A172 (cell line): ENCODE measurements at regions not wholly inside any gene's neighbourhood (a gene's known extent, or its start where the extent isn't known, plus 50 kb on each side); places are given as distances from the start of the nearest gene placed in this dataset.
"Not testable (repeated sequence)": the region's sequence is repeated elsewhere in the genome, so short reads cannot be mapped to it uniquely, and the experiment has no call there.

Experiments used
- DNase-seq: peaks from one replicate; pipeline ENCODE4 v3.0.0-alpha.2; 2015; ENCODE audit warnings: low spot score

DNA sequence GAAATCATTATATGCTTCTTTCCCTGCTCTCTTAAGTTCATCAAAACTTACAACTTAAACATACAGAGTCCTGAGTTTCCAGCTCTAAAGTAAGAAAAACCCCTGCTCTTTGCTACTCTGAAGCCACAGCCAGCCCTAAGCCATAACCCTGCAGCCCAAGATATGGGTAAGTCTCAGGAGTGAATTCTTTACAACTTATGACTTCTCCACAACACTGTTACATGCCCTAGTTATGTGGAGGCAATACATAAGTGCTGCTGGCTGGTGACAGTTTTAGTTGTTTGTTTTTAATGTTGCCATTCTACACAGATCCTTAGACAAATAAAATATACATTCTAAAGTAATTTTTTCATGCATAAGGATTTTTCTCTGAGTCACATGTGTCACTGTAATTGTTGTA is 100.2 kb downstream of the FBXO8 start:
- DNase-seq = no peak

DNA sequence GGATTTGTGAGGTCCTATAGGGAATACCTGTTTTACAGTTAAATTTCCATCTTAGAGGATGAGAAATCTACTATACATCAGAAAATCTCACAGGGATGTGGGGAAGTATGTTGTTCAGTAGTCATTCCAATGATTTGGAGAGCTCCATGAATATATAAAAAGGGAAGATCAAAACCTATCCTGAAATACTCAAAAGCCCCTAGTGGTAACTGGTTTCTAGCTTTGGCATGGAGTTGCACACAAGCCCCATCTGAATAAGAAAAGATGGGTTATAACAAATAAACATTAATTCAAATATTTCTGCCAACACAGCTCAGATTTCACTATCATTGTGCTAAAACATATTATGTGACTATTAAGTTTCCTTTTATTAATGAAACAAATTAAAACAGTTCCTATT is 101.6 kb downstream of the FBXO8 start:
- DNase-seq = no peak

DNA sequence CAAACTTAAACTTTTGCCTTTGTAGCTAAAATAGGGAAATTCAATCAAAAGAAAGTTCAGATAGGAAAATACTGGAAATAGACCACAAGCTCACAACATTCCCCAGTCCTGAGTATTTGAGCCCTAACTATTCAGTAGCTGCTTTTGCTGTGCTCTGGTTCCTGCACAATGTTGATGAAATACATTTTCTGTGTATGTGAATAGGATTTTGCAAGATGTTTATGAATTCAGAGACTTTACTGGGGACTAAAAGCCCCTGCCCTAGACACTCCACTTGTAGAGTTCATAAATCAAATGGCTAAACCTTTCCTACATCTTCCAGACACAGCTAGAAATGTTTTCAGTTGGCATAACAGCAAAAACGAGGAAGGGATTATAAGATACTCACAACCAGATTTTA is 105.9 kb downstream of the FBXO8 start:
- DNase-seq = no peak

DNA sequence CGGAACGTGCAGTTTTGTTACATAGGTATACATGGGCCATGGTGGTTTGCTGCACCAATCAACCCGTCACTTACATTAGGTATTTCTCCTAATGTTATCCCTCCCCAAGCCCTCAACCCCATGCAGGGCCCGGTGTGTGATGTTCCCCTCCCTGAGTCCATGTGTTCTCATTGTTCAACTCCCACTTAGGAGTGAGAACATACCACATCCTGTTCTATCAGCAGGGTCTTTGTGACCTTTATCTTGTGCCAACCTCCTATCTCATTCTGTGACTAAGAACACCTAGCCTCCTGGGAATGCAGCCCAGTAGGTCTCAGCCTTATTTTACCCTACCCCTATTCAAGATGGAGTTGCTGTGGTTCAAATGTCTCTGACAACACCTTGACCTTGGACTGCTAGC is 107.6 kb downstream of the FBXO8 start:
- not testable (repeated sequence) for DNase-seq

DNA sequence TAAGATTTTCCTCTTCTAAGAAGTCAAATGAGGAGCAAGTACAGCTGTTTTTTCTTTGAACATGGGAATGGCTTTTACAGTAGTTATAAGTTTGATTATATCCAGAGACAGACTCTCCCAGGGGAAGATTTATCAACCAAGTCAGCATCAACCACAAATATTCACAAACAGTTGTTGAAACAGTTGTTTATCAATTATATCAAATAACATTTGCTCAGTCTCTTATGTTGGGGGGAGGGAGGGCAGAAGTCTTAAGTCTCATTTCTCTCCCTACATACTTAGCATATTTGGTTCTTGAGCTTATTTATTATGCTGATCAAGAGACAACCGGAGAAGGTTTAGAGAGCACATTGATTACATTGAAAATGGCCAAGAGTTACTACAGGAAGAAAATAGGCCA is 110.1 kb downstream of the FBXO8 start:
- DNase-seq = no peak

DNA sequence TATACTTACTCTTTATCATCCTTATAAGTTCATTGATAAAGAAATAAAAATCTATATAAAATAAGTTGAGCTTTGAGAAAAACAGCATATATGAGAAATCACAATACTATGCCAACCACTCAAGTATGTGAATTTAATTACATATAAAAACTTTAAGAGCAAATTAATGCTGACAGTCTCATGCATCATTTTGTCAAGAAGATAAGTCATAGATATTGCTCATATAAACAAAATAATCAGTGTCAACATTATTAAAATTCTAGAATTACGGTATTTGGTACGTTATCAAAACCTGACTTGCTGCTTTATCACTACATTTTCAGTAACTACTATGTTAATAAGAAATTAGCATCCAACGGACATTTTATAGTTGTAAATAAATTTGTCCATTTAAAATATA is 111.2 kb downstream of the FBXO8 start:
- DNase-seq = no peak

DNA sequence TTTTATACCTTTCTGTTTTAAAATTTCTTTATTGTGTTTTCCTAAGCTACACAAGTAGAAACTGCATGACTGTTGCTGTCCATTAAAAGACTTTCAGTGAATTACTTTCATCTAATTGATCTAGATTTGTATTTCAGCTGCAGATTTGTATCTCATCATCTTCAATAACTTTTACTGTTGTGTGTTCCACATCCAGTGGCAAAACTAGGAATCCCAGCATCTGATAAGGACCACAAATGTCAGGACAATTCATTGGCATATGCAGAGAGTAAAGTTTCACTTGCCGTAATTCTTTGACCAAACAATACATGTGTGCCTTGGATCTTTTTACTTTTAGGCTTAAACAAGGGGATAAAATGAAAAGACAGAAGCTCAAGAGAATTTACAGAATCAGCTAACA is 112.6 kb downstream of the FBXO8 start:
- DNase-seq = no peak

DNA sequence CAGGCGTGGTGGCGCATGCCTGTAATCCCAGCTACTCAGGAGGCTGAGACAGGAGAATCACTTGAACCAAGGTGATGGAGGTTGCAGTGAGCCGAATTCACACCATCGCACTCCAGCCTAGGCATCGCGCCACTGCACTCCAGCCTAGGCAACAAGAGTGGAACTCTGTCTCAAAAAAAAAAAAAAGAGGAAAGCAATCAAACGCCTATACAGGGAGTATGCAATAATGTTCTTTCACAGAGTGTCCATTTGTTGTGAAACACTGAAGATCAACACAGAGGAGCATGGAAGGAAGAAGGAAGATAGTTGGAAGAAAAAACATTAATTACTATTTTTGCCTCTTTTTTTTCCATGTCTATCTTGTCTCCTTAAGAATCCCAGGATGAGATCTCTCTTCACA is 113.4 kb downstream of the FBXO8 start:
- no peak for DNase-seq

DNA sequence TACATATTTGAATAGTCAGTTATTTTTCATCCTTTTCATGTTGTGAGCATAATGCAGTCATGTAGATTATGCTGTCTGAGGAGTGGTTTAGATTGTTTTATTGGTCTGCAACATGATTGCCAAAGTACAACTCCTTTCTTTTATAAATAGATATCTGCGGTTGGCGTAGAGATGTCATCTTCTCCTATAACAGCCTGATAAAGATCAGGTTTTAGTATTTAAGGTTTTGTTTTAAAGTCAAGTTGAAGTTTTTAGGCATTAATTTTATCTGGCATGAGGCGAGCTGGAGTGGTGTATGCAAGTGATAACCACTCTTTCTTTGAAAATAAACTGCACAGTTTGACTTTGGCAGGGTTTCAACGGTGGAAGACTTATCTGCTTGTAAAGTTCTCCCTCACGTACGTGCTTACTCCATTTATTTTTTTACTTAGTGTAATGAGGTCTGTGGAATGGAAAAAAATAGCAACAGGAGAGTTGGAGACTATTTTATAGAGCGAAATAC is 126.3 kb downstream of the FBXO8 start:
- no peak for DNase-seq

DNA sequence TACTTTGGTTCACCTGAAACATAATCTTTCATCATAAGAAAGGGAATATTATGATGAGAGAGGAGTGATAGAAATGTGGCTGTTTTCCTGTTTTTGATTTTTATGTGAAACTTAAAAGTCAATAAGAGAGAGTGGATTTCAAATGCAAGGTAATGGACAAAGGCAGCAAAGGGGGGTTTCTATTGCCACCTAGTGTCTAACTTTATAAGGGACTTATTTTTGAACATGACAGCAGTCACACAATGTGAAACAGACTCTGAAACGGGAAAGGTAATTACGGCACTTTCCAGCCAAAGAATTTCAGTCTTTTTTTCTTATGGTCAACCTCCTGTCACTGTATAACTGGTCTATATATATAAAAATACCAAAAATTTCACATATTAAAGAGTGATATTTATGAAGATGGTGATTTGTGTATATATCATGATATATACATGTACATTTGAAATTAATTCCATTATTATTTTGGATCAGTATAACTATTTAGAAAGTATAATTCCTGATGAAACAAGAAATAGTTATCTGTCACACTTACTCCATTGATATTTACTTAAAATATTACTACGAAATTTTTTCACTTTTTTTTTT is 127.1 kb downstream of the FBXO8 start:
- DNase-seq = peak; percentile 37

DNA sequence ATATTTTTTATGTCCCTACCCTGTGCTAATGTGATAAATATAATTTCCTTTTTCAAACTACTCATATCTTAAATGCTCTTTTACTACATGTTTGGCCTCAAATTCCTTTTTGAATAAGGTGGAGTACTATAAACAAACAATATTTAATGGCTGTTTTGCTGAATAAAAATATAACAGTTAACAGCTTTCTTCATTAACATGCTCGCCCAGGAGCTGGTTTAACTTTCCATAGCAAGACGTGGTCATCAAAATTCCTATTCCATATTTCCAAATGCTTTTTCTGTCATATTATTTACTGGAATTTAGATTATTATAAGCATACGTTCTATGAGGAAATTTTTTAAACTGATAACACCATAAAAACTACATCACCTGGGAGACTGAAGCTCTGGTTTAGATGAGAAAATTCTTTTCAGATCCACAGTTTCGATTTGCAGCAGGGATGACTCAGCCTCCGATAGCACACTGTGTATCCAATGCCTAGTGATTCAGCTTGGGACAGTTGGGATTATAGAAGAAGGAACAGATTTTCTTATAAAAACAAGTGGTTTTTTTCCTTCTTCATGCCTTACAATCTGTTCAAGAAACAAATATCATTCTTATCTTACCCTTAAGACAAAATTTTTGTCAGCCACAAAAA is 129.1 kb downstream of the FBXO8 start:
- DNase-seq = peak; percentile 11

DNA sequence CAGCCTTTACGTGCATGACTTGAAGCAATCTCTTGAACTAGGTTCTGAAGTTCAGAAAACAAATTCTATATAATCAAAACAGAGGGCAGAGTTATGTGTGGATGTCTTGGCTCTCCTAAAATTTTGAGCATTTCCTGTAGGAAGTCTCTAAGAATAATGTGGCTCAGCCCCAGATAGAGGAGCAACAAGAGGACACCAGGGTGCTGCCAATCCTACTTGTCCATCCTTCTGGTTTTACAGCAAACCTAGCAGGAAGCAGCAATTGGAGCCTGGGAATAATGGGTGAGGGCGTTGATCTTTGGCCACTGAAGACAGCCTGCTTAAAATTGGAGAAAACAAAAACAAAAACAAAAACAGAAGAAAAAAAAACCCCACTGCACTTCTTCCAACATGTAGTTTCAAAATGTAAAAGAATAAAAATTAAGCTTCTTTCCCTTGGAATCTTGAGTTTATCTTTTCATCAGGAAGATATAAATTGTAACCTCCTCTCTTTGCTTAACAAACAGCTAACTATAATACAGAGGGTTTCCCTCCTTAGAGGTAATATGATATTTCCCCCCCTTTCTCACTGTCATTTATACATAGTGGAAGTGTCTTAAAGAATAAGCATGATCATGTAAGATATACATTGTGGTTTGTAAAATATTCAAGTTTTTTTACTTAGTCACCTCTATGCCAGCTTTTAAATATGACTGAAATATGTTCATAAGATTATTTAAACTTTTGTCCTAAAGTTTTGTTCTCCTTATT is 130.6 kb downstream of the FBXO8 start:
- no peak for DNase-seq

DNA sequence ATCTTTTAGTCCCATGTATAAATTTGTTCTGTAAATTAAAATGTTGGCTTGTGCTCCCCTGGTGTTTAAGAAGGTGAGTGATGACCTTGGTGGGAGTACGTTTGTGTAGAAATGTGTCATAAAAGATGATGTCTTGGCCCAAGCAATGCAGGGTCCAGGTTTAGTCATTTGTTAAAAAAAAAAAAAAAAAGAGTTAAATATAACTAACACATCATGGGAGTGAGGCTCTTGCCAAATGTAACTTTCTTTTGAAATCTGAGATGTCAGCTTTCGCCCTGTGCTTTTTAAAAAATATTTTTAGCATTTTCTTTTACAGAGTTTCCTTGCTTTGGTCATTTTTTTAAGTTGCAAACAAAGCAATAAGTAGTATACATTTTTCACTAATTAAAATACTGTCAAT is 135.6 kb downstream of the FBXO8 start:
- DNase-seq = no peak

DNA sequence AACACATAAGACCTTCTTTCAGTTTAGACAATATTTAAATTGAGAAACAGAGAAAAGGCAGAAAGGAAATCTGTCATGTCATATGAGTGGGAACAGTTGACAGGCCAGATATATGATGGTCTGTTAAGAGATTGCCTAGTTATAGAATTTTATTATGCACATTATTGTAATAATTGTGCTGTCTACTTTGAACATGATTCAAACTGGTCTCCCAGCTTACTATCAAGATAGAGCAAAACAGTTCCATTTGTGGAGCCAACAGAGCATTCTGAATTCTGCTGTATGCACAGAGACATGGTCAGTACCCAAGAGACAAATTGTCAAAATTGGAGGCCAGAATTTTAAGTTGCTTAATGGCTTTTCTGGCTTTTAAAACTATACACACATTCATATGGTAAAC is 139.4 kb downstream of the FBXO8 start:
- DNase-seq = no peak

DNA sequence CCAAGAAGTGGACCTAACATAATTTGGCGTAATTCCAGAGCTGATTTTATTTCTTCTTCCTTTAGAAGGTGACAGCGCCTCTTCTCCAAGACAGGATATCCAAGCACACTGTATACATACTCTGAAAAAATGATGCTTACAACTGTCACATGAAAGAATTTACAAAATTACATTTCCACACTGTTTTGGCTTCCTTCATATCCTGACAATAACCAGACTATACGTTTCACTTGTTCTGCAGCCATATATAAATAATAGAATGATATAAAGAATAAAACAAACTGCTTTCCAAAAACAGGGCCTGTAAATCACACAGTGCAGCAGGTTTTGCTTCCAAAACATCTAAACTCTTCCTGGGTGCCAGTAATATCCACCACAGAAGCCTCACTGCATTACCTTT is 141.6 kb downstream of the FBXO8 start:
- DNase-seq = no peak

DNA sequence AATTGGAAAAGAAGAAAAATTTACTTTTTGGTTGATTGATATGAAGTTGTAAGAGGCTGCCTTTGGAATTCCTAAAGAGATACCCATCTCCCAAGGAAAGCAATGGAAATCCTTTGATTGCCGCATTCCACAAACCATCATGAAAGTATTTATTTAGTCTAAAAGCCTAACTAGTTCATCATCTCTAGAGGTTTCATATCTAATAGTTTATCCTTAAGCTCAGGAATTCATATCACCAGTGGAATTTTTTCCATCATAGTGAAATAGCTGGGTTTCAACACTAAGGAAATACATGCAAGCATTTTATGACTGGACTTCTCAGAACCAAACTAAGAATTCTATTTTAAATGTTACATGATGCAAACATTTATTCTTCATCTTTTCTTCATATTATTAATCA is 144.9 kb downstream of the FBXO8 start:
- no peak for DNase-seq

DNA sequence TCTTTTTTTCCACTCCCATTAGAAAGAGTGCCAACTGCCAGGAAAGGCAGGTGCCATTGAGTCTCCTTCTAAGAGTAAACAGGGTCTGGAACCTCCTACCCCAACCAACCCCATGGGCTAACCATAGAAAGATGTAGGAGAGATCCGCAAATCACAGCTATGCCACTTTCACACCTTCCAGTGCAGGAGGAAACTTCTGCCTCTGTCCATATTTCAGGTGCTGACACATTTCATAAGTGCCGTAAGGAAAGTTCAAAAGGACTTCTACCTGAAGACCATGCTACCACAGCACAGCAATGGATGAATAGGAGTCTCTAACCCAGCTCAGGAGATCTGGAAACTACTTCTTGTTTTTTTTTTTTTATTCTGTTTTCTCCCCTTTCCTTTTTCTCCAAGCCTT is 145.8 kb downstream of the FBXO8 start:
- DNase-seq = no peak

DNA sequence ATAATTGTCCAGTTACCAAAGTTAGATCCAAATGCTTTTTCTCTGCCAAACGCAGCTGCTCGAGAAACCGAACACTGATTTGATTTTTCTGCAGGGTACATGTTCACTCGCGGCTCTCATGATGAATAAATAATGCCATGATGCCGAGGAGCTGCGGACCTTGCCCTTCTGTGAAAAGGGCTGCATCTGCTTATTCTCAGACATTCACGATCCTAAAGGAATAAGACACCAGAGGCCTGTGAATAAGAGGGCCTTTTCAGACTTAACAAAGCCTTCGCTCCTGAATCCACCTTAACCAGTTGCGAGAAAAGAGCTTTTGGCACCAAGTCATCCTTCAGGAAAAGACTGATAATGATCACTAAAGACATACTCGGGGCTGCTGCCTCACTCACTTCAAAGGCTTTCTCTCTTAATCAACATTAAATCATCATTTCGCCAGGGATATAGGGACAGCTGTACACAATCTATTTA is 147.5 kb downstream of the FBXO8 start:
- DNase-seq = no peak

DNA sequence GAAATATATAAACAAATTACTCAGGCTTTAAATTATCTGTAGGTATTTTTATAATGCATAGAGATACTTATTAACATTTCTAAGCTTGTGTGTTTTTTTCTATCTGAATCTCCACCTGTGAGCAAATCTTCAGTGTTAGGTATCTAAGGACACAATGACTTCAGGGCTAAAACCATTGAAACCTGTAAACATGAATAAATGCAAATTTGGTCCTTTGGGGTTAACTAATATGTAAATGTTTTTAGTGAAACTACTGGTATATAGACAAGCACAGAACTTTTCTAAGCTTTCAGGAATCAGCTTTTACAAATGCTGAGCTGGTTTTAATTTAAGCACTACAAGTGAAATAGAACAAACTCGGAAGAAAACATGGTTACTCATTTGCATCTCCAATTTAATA is 147.9 kb downstream of the FBXO8 start:
- no peak for DNase-seq

DNA sequence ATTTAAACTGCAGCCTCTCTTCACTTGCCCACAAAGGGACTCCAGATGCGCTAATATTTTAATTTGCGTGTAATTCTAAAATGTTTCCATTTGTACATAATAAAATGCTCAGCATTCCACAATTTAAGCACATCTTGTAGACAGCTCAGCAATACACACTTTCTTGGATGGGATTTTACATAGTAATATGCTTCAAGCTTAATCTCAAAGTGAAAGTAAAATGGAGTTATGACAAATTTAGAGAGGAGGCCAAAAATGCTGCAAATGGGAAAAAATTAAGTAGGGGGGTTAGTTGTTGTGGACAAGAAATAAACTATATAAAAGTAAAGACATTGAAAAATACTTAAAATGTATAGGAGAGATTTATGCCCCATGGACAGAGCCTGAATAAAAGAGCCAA is 149.1 kb downstream of the FBXO8 start:
- DNase-seq = no peak

DNA sequence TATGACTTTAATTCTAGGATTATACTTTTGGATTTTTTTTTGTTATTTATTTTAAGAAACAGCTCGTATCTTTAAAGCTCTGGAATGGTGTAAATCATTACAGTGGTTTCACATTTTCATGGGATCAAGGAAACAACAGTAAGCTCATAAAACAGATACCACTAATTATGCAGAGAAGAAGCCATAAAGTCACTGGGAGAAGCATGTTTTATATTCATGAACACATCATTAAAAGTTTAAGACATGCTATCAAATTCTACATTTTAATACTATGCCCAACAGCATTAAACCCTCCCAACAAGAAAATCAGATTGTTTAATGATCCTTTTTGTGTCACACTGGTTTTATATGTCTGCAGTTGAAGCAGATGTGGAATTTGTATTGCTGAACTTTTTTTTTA is 149.9 kb downstream of the FBXO8 start:
- DNase-seq = no peak

DNA sequence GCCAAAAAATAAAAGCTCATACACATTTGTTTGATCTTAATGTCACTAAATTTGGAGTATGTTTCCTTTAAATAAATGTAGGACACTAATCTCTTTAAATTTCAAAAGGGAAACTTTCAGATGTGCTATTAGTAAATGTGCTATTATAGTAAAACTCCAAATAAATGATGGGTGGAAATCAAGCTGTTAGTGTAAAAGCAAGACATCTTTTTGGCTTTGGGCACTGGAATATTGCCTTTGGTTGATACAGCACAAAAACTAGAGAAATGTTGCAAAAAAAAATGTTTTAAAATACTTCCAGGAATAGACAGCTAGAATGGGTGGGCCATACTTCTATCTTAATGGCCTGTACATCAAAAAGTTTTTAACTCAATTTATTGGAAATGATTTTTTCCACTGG is 151.6 kb downstream of the FBXO8 start:
- no peak for DNase-seq

DNA sequence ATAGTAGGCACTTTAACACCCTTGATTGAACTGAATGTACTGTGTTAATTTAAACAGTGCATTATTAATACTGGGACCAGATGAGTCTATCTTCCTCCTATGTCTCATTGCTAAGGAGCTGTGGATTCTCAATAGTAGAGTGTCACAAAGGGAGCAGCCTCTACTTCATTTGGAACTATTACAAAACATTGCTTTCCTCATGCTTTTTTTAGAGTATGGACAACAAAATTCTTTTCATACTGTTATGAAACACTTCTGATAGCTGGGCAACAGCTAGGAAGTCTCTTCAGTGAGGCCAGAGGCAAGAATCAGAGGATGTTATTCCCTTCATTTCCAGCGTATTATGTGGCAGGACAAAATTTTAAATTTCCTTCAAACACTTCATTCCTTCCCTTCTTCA is 160.8 kb downstream of the FBXO8 start:
- no peak for DNase-seq
